IMR-90 (cell line): ENCODE measurements at regions not wholly inside any gene's neighbourhood (a gene's known extent, or its start where the extent isn't known, plus 50 kb on each side); places are given as distances from the start of the nearest gene placed in this dataset.

Source experiments
- BHLHE40 ChIP-seq: fragments of 150-350 bp; IDR thresholded peaks from 2 replicates; pipeline ENCODE4 v1.6.1; 2016; ENCODE audit warnings: mild to moderate bottlenecking, low read depth, low read length
- CEBPB ChIP-seq: IDR thresholded peaks from 2 replicates; pipeline ENCODE4 v1.6.1; 2012; ENCODE audit warnings: low read depth, low read length, improper control_type of control experiment
- CHD1 ChIP-seq: IDR thresholded peaks from 2 replicates; pipeline ENCODE4 v1.6.1; 2012; ENCODE audit warnings: low read depth, low read length, improper control_type of control experiment
- FOS ChIP-seq: fragments of 150-350 bp; IDR thresholded peaks from 2 replicates; pipeline ENCODE4 v1.6.1; 2016; ENCODE audit warnings: low read depth, low read length
- MAFK ChIP-seq: IDR thresholded peaks from 2 replicates; pipeline ENCODE4 v1.6.1; 2012; ENCODE audit warnings: low read depth, low read length, improper control_type of control experiment
- MAZ ChIP-seq: IDR thresholded peaks from 2 replicates; pipeline ENCODE4 v1.6.1; 2012; ENCODE audit warnings: low read depth, mild to moderate bottlenecking, low read length, improper control_type of control experiment, moderate library complexity, borderline replicate concordance
- POLR2A ChIP-seq: IDR thresholded peaks from 2 replicates; pipeline ENCODE4 v1.6.1; 2012; ENCODE audit warnings: mild to moderate bottlenecking, low read depth, low read length
- RAD21 ChIP-seq: IDR thresholded peaks from 2 replicates; pipeline ENCODE4 v1.6.1; 2012; ENCODE audit warnings: low read length, improper control_type of control experiment
- RFX5 ChIP-seq: IDR thresholded peaks from 2 replicates; pipeline ENCODE4 v1.8.0; 2012; ENCODE audit warnings: low read depth, mild to moderate bottlenecking, low read length, moderate library complexity
- TF ChIP-seq, protein P1 (sequence below): conservative IDR thresholded peaks from 2 replicates; pipeline ENCODE4 v1.5.1; 2012; ENCODE audit warnings: mild to moderate bottlenecking, low read depth, low read length, improper control_type of control experiment

DNA sequence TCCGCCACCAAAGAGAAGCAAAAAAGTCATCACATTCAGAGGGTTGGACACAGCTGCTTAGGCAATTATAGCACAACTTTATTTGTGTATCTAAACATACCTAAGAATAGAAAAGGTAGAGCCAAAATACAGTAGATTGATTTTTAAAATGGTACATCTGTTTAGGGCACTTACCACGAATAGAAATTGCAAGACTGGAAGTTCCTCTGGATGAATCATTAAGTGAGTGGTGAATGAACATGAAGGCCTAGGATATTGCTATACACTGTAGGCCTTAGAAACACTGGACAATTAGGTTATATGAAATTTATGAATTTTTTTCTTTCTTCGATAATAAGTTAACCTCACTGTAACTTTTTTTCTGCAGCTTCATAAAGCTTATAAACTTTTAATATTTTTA lies 687.0 kb downstream of the BCL11A start:
- TF ChIP-seq POLR2A (no peak), BHLHE40 (no peak), CEBPB (no peak), CHD1 (no peak), RAD21 (no peak), MAZ (no peak), MAFK (no peak), RFX5 (no peak), FOS (no peak)
- TF ChIP-seq, protein P1, sequence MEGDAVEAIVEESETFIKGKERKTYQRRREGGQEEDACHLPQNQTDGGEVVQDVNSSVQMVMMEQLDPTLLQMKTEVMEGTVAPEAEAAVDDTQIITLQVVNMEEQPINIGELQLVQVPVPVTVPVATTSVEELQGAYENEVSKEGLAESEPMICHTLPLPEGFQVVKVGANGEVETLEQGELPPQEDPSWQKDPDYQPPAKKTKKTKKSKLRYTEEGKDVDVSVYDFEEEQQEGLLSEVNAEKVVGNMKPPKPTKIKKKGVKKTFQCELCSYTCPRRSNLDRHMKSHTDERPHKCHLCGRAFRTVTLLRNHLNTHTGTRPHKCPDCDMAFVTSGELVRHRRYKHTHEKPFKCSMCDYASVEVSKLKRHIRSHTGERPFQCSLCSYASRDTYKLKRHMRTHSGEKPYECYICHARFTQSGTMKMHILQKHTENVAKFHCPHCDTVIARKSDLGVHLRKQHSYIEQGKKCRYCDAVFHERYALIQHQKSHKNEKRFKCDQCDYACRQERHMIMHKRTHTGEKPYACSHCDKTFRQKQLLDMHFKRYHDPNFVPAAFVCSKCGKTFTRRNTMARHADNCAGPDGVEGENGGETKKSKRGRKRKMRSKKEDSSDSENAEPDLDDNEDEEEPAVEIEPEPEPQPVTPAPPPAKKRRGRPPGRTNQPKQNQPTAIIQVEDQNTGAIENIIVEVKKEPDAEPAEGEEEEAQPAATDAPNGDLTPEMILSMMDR = no peak
